ENCODE measurements at regions not wholly inside any gene's neighbourhood (a gene's known extent, or its start where the extent isn't known, plus 50 kb on each side); places are given as distances from the start of the nearest gene placed in this dataset.

DNA sequence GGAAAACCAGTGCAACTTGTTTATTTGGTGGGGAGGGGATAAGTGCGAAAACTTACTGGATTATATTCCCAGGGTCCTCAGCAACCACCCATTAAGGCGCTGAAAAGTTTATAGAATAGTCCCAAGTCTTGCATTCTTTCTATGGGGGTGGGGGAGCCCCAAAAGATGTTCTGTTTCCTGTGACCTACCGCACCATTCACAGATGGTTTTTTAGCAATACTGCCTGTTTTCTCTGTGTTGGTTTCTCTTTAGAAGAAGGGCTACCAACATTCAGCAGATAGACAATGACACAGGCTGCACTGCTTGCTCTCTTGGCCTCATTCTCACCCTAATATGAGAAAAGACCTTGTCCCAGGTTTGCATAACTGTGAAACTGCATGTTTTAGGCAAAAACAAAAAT, 86.5 kb downstream of the FAM76B start:
- TF ChIP-seq ZFP30 (CRISPR knock-in tag; IDR thresholded peaks at IDR 0.05) (no peak), ZFP3 (CRISPR knock-in tag; IDR thresholded peaks at IDR 0.05) (no peak), SNAI2 (CRISPR knock-in tag; IDR thresholded peaks at IDR 0.05) (no peak), CSDC2 (CRISPR knock-in tag; IDR thresholded peaks at IDR 0.05) (no peak)
- TF ChIP-seq, protein P1, sequence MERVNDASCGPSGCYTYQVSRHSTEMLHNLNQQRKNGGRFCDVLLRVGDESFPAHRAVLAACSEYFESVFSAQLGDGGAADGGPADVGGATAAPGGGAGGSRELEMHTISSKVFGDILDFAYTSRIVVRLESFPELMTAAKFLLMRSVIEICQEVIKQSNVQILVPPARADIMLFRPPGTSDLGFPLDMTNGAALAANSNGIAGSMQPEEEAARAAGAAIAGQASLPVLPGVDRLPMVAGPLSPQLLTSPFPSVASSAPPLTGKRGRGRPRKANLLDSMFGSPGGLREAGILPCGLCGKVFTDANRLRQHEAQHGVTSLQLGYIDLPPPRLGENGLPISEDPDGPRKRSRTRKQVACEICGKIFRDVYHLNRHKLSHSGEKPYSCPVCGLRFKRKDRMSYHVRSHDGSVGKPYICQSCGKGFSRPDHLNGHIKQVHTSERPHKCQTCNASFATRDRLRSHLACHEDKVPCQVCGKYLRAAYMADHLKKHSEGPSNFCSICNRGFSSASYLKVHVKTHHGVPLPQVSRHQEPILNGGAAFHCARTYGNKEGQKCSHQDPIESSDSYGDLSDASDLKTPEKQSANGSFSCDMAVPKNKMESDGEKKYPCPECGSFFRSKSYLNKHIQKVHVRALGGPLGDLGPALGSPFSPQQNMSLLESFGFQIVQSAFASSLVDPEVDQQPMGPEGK (CRISPR knock-in tag; IDR thresholded peaks at IDR 0.05; ENCODE audit: borderline replicate concordance), result no peak
- 0 out of 3 replicates have a peak, but pooled peaks have one; percentile 8 for ATAC-seq

DNA sequence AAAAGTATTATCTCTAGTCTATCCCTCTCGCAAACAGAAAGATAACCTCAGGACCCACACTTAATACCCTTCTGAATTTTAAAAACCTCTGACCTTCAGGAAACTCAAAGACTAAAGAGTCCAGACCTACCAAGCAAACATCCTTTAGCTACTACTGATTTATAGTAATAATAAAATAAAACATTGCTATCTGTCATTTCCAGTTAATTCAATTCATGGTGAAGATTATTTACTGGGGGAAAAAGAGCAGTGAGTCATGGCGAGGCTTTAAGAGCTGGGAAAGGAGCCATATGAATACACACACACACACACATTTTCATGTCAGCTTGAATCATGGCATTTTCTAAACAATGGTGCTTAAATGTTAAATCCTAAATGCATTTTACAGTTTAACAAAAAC, 87.1 kb downstream of the FAM76B start:
- peak; percentile 77 for ATAC-seq

More for the DNA sequence above, 87.1 kb downstream of the FAM76B start:
- TF ChIP-seq, protein P2, sequence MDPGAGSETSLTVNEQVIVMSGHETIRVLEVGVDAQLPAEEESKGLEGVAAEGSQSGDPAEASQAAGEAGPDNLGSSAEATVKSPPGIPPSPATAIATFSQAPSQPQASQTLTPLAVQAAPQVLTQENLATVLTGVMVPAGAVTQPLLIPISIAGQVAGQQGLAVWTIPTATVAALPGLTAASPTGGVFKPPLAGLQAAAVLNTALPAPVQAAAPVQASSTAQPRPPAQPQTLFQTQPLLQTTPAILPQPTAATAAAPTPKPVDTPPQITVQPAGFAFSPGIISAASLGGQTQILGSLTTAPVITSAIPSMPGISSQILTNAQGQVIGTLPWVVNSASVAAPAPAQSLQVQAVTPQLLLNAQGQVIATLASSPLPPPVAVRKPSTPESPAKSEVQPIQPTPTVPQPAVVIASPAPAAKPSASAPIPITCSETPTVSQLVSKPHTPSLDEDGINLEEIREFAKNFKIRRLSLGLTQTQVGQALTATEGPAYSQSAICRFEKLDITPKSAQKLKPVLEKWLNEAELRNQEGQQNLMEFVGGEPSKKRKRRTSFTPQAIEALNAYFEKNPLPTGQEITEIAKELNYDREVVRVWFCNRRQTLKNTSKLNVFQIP (CRISPR knock-in tag; IDR thresholded peaks at IDR 0.05; ENCODE audit: borderline replicate concordance, low read depth), result peak; percentile 93
- peak; percentile 84 for TF ChIP-seq TOX (CRISPR knock-in tag; IDR thresholded peaks at IDR 0.05; ENCODE audit: borderline replicate concordance)
- no peak for TF ChIP-seq ARNTL (CRISPR knock-in tag; IDR thresholded peaks at IDR 0.05; ENCODE audit: borderline replicate concordance, low read depth)
- TF ChIP-seq RARB (CRISPR knock-in tag; IDR thresholded peaks at IDR 0.05), result peak; percentile 38; the same call in 1 of the 2 replicates
- no peak for TF ChIP-seq ZFP3 (CRISPR knock-in tag; IDR thresholded peaks at IDR 0.05)
- no peak for TF ChIP-seq PPARA (CRISPR knock-in tag; IDR thresholded peaks at IDR 0.05; ENCODE audit: borderline replicate concordance)
- TF ChIP-seq ISL1 (CRISPR knock-in tag; IDR thresholded peaks at IDR 0.05), result peak; percentile 97
- TF ChIP-seq, protein P3, sequence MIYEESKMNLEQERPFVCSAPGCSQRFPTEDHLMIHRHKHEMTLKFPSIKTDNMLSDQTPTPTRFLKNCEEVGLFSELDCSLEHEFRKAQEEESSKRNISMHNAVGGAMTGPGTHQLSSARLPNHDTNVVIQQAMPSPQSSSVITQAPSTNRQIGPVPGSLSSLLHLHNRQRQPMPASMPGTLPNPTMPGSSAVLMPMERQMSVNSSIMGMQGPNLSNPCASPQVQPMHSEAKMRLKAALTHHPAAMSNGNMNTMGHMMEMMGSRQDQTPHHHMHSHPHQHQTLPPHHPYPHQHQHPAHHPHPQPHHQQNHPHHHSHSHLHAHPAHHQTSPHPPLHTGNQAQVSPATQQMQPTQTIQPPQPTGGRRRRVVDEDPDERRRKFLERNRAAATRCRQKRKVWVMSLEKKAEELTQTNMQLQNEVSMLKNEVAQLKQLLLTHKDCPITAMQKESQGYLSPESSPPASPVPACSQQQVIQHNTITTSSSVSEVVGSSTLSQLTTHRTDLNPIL (CRISPR knock-in tag; IDR thresholded peaks at IDR 0.05; ENCODE audit: low read depth), result no peak; the same call in 1 of the 2 replicates
- no peak for TF ChIP-seq TCF4 (CRISPR knock-in tag; IDR thresholded peaks at IDR 0.05; ENCODE audit: borderline replicate concordance)
- peak; percentile 74; the same call in 1 of the 2 replicates for TF ChIP-seq ZC3H10 (CRISPR knock-in tag; IDR thresholded peaks at IDR 0.05)
- TF ChIP-seq, protein P1 (CRISPR knock-in tag; IDR thresholded peaks at IDR 0.05; ENCODE audit: borderline replicate concordance), result peak; percentile 92
- no peak for TF ChIP-seq BACH2 (CRISPR knock-in tag; IDR thresholded peaks at IDR 0.05; ENCODE audit: borderline replicate concordance)
- TF ChIP-seq, protein P4, sequence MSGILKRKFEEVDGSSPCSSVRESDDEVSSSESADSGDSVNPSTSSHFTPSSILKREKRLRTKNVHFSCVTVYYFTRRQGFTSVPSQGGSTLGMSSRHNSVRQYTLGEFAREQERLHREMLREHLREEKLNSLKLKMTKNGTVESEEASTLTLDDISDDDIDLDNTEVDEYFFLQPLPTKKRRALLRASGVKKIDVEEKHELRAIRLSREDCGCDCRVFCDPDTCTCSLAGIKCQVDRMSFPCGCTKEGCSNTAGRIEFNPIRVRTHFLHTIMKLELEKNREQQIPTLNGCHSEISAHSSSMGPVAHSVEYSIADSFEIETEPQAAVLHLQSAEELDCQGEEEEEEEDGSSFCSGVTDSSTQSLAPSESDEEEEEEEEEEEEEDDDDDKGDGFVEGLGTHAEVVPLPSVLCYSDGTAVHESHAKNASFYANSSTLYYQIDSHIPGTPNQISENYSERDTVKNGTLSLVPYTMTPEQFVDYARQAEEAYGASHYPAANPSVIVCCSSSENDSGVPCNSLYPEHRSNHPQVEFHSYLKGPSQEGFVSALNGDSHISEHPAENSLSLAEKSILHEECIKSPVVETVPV (CRISPR knock-in tag; IDR thresholded peaks at IDR 0.05), result 0 out of 2 replicates have a peak, but pooled peaks have one; percentile 38
- TF ChIP-seq ZNF565 (CRISPR knock-in tag; conservative IDR thresholded peaks at IDR 0.05; ENCODE audit: low read depth), result no peak
- no peak for TF ChIP-seq OSR1 (CRISPR knock-in tag; IDR thresholded peaks at IDR 0.05)
- TF ChIP-seq GLIS3 (CRISPR knock-in tag; IDR thresholded peaks at IDR 0.05), result no peak
- TF ChIP-seq ZFP30 (CRISPR knock-in tag; IDR thresholded peaks at IDR 0.05), result no peak
- TF ChIP-seq, protein P5, sequence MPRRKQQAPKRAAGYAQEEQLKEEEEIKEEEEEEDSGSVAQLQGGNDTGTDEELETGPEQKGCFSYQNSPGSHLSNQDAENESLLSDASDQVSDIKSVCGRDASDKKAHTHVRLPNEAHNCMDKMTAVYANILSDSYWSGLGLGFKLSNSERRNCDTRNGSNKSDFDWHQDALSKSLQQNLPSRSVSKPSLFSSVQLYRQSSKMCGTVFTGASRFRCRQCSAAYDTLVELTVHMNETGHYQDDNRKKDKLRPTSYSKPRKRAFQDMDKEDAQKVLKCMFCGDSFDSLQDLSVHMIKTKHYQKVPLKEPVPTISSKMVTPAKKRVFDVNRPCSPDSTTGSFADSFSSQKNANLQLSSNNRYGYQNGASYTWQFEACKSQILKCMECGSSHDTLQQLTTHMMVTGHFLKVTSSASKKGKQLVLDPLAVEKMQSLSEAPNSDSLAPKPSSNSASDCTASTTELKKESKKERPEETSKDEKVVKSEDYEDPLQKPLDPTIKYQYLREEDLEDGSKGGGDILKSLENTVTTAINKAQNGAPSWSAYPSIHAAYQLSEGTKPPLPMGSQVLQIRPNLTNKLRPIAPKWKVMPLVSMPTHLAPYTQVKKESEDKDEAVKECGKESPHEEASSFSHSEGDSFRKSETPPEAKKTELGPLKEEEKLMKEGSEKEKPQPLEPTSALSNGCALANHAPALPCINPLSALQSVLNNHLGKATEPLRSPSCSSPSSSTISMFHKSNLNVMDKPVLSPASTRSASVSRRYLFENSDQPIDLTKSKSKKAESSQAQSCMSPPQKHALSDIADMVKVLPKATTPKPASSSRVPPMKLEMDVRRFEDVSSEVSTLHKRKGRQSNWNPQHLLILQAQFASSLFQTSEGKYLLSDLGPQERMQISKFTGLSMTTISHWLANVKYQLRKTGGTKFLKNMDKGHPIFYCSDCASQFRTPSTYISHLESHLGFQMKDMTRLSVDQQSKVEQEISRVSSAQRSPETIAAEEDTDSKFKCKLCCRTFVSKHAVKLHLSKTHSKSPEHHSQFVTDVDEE (CRISPR knock-in tag; IDR thresholded peaks at IDR 0.05), result no peak
- TF ChIP-seq SNAI2 (CRISPR knock-in tag; IDR thresholded peaks at IDR 0.05), result no peak
- no peak for TF ChIP-seq ESRRG (CRISPR knock-in tag; IDR thresholded peaks at IDR 0.05)
- TF ChIP-seq ZNF70 (CRISPR knock-in tag; IDR thresholded peaks at IDR 0.05), result no peak

Data from SK-N-SH treated with all-trans-retinoic acid at 6 μM for 48 hours (cell line).